K562 (cell line): ENCODE measurements at regions not wholly inside any gene's neighbourhood (a gene's known extent, or its start where the extent isn't known, plus 50 kb on each side); places are given as distances from the start of the nearest gene placed in this dataset.

Source experiments
- ATAC-seq: fragments of 200-7000 bp; cut with Tn5 transposase; 3 replicates; pipeline ENCODE4 v1.9.1; 2020; ENCODE audit warnings: moderate library complexity
- BruUV-seq: library from RNA; stranded (reverse); fragments of 400-500 nt; replicated peaks from 2 replicates; lab custom pipeline; 2021; lab: Mats Ljungman, UMichigan
- CTCF ChIA-PET: fragments of 300-600 bp; formaldehyde crosslinking; extraction: SDS; loops from one replicate; lab custom pipeline; 2021; ENCODE audit warnings: low intra/inter-chr PET ratio; lab: Yijun Ruan, JAX
- POLR2A ChIA-PET: fragments of 300-600, 350-650 bp; sonication (Branson Sonifier 250); formaldehyde crosslinking; extraction: SDS; loops from one replicate; lab custom pipeline; 2021; ENCODE audit warnings: antibody characterized with exemption, inconsistent platforms; lab: Yijun Ruan, JAX
- DNase-seq, 4 experiments: peaks; one replicate each; pipeline versions ENCODE4 v3.0.0 to v3.0.0-alpha.2; 2011 to 2018; ENCODE audit warnings: low spot score in 3 of 4, mixed read lengths in 3 of 4; ENCODE audit errors: extremely low read depth in 1 of 4
- FAIRE-seq: peaks from 2 replicates; lab custom pipeline; 2011; peaks lifted over from hg19 to GRCh38; lab: Jason Lieb, UNC
- H2AFZ ChIP-seq: 2 replicates; pipeline ENCODE4 v1.6.0; 2011; ENCODE audit warnings: low read depth, low read length, control low read depth, inconsistent platforms
- H3K27ac ChIP-seq: fragments of 200-600 bp; 3 replicates; pipeline ENCODE4 v1.8.0; 2011; ENCODE audit warnings: low read depth, mild to moderate bottlenecking, control low read depth, inconsistent platforms, low read length, moderate library complexity, mixed read lengths; ENCODE audit errors: extremely low read depth
- H3K27me3 ChIP-seq, 2 experiments: fragments of 300-600 bp in 1 of 2; 2 replicates in 1 of 2; 3 replicates in 1 of 2; pipeline versions ENCODE4 v1.6.0 to v1.8.0; 2011; ENCODE audit warnings: inconsistent platforms in 2 of 2, low read length in 2 of 2, mild to moderate bottlenecking in 1 of 2, mixed read lengths in 1 of 2, moderate library complexity in 1 of 2; ENCODE audit not compliant: control insufficient read depth in 2 of 2, insufficient read depth in 2 of 2
- H3K36me3 ChIP-seq: fragments of 300-600 bp; 3 replicates; pipeline ENCODE4 v1.8.0; 2011; ENCODE audit warnings: mild to moderate bottlenecking, low read length, inconsistent platforms; ENCODE audit not compliant: control insufficient read depth, insufficient read depth
- H3K4me1 ChIP-seq, 2 experiments: fragments of 200-600 bp in 1 of 2; replicated peaks in 1 of 2; 2 replicates in 1 of 2; 3 replicates in 1 of 2; pipeline versions ENCODE4 v1.5.1 to v1.8.0; 2011; ENCODE audit warnings: inconsistent platforms in 2 of 2, low read length in 2 of 2, mild to moderate bottlenecking in 1 of 2, mixed read lengths in 1 of 2, moderate library complexity in 1 of 2; ENCODE audit not compliant: control insufficient read depth in 2 of 2, insufficient read depth in 2 of 2
- H3K4me2 ChIP-seq: 2 replicates; pipeline ENCODE4 v1.6.1; 2011; ENCODE audit warnings: low read length, control low read depth, inconsistent platforms, mixed read lengths; ENCODE audit not compliant: insufficient read depth
- H3K4me3 ChIP-seq: fragments of 200-600 bp; sonication (generic), shearing (Covaris generic); 2 replicates; pipeline ENCODE4 v1.5.1; 2016; ENCODE audit warnings: control low read depth, inconsistent platforms
- H3K79me2 ChIP-seq: fragments of 200-600 bp; 3 replicates; pipeline ENCODE4 v1.8.0; 2011; ENCODE audit warnings: low read length, inconsistent platforms; ENCODE audit not compliant: control insufficient read depth, insufficient read depth
- H3K9ac ChIP-seq, 2 experiments: 2 replicates each; pipeline versions ENCODE4 v1.6.0 to v1.6.1; 2011; ENCODE audit warnings: low read depth in 2 of 2, low read length in 2 of 2, control low read depth in 1 of 2, inconsistent platforms in 1 of 2, mild to moderate bottlenecking in 1 of 2, mixed read lengths in 1 of 2; ENCODE audit not compliant: insufficient read depth in 1 of 2
- H3K9me1 ChIP-seq: one replicate; pipeline ENCODE4 v1.6.0; 2011; ENCODE audit warnings: inconsistent platforms, mild to moderate bottlenecking, low read length, moderate library complexity; ENCODE audit not compliant: control insufficient read depth, insufficient read depth
- H3K9me3 ChIP-seq: replicated peaks from 2 replicates; pipeline ENCODE4 v1.5.1; 2011; ENCODE audit warnings: low read depth, low read length, inconsistent platforms; ENCODE audit not compliant: control insufficient read depth, insufficient read depth
- H4K20me1 ChIP-seq: replicated peaks from 2 replicates; pipeline ENCODE4 v1.6.1; 2011; ENCODE audit warnings: low read length, inconsistent platforms, mixed read lengths; ENCODE audit not compliant: control insufficient read depth, insufficient read depth
- ARNT ChIP-seq, 2 experiments: fragments of 450-650 bp; IDR thresholded peaks; 2 replicates each; pipeline ENCODE4 v1.6.1; 2016; ENCODE audit warnings: mild to moderate bottlenecking in 1 of 2
- C11orf30 ChIP-seq: fragments of 450-650 bp; IDR thresholded peaks from 2 replicates; pipeline ENCODE4 v1.6.1; 2016; ENCODE audit warnings: low read depth, mild to moderate bottlenecking
- DMBX1 ChIP-seq: fragments of 250-450 bp; sonication (Bioruptor Pico); IDR thresholded peaks from 2 replicates; pipeline ENCODE4 v1.8.0; 2022; ENCODE audit warnings: inconsistent platforms, mild to moderate bottlenecking, moderate library complexity, borderline replicate concordance
- E2F6 ChIP-seq, 2 experiments: IDR thresholded peaks; 2 replicates each; pipeline ENCODE4 v1.6.1; 2011; ENCODE audit warnings: borderline replicate concordance in 1 of 2, control low read depth in 1 of 2, low read depth in 1 of 2, low read length in 1 of 2, mild to moderate bottlenecking in 1 of 2, mixed read lengths in 1 of 2, moderate library complexity in 1 of 2; ENCODE audit not compliant: insufficient read depth in 1 of 2, insufficient read length in 1 of 2, poor library complexity in 1 of 2, severe bottlenecking in 1 of 2; ENCODE audit errors: extremely low read depth in 1 of 2
- HNRNPK ChIP-seq: fragments of 200-400 bp; formaldehyde crosslinking; IDR thresholded peaks from one replicate; pipeline ENCODE4 v1.6.1; 2018; ENCODE audit warnings: mild to moderate bottlenecking, low read depth, low read length; ENCODE audit not compliant: poor library complexity, severe bottlenecking
- MCM5 ChIP-seq: fragments of 450-650 bp; IDR thresholded peaks from 2 replicates; pipeline ENCODE4 v1.6.1; 2016; ENCODE audit warnings: low read depth
- NR2C2 ChIP-seq, 2 experiments: fragments of 200-800 bp in 1 of 2; sonication (Bioruptor generic) in 1 of 2; sonication (generic) in 1 of 2; formaldehyde crosslinking in 1 of 2; IDR thresholded peaks; 2 replicates each; pipeline versions ENCODE4 v1.6.1 to v1.8.0; 2016 to 2022; ENCODE audit warnings: mild to moderate bottlenecking in 1 of 2, missing compliant biosample characterization in 1 of 2, missing genetic modification characterization in 1 of 2, missing genetic modification reagents in 1 of 2
- PHB ChIP-seq: fragments of 250-450 bp; sonication (Bioruptor Pico); IDR thresholded peaks from 2 replicates; pipeline ENCODE4 v1.5.0; 2021
- RAD21 ChIP-seq, 2 experiments: fragments of 250-450 bp in 1 of 2; fragments of 450-650 bp in 1 of 2; sonication (Bioruptor Pico) in 1 of 2; formaldehyde crosslinking in 1 of 2; IDR thresholded peaks in 1 of 2; conservative IDR thresholded peaks in 1 of 2; 2 replicates each; pipeline versions ENCODE4 v1.4.0 to v1.8.0; 2020 to 2022; ENCODE audit warnings: mild to moderate bottlenecking in 2 of 2, moderate library complexity in 1 of 2
- SETDB1 ChIP-seq: IDR thresholded peaks from one replicate; pipeline ENCODE4 v1.6.1; 2012; ENCODE audit warnings: low read length, control low read depth, inconsistent platforms
- U2AF1 ChIP-seq: fragments of 200-400 bp; formaldehyde crosslinking; optimal IDR thresholded peaks from 2 replicates; pipeline ENCODE3; 2017; ENCODE audit warnings: mild to moderate bottlenecking, low read depth, low read length, moderate library complexity
- ZNF277 ChIP-seq: fragments of 250-450 bp; sonication (Bioruptor Pico); IDR thresholded peaks from 2 replicates; pipeline ENCODE4 v1.8.0; 2022; ENCODE audit warnings: inconsistent platforms, mild to moderate bottlenecking, moderate library complexity, borderline replicate concordance
- ZNF449 ChIP-seq: fragments of 250-450 bp; sonication (Bioruptor Pico); IDR thresholded peaks from 2 replicates; pipeline ENCODE4 v1.8.0; 2022; ENCODE audit warnings: moderate library complexity, mild to moderate bottlenecking, inconsistent platforms
- ZNF586 ChIP-seq: fragments of 450-650 bp; formaldehyde crosslinking; conservative IDR thresholded peaks from 2 replicates; pipeline ENCODE4 v1.4.0; 2020; ENCODE audit warnings: mild to moderate bottlenecking, moderate library complexity
- WGBS: fragments of 100-300 bp; shearing (Covaris generic); methylation state at CpG from one replicate; pipeline ENCODE4 v1.1.6; 2016; ENCODE audit warnings: low coverage, mixed read lengths; ENCODE audit not compliant: insufficient coverage; ENCODE audit errors: missing lambda C conversion rate; 5-methylcytosine and 5-hydroxymethylcytosine counted together
- in situ Hi-C: fragments of 300-500 bp; cut with MboI; formaldehyde crosslinking; loops from 4 replicates; pipeline ENCODE4 v1.15.0; 2018; ENCODE audit warnings: inconsistent platforms, mixed read lengths
- intact Hi-C: fragments of 100-400 bp; cut with micrococcal nuclease; formaldehyde crosslinking; loops from 2 replicates; pipeline ENCODE4 v1.14.2; 2022

GRCh38 chr21:40997831-40998230 lies 150.9 kb upstream of the DSCAM start:
- no peaks in the 10 kb centered on the region for H4K20me1 ChIP-seq
- intact Hi-C loops (no loop called here), in situ Hi-C loops (no loop called here)
- no peak for FAIRE-seq
- H3K9me3 ChIP-seq: peaks cover 5% of the 10 kb centered on the region; the same call in 1 of the 2 replicates
- no peak for ATAC-seq
- no peaks in the 10 kb centered on the region for H3K36me3 ChIP-seq
- no peaks in the 10 kb centered on the region for H3K79me2 ChIP-seq
- no peak overlapping the region for H3K4me3 ChIP-seq
- H3K4me2 ChIP-seq: no peak overlapping the region
- no peak overlapping the region for H3K27ac ChIP-seq
- no peak overlapping the region for H3K9ac ChIP-seq
- 2% methylated on average over 3 of the region's 3 CpGs for WGBS
- no TSS peak for BruUV-seq
- H2AFZ ChIP-seq: no peak overlapping the region
- TF ChIP-seq C11orf30: no peak
- no peak for TF ChIP-seq HNRNPK
- no peak for TF ChIP-seq ZNF449
- no peak for TF ChIP-seq U2AF1
- TF ChIP-seq MCM5: no peak
- no peak for TF ChIP-seq ARNT (IDR thresholded peaks at IDR 0.05)
- TF ChIP-seq DMBX1 (CRISPR knock-in tag): no peak
- no peak for TF ChIP-seq PHB (CRISPR knock-in tag)
- no peak for TF ChIP-seq ZNF277
- no peak for TF ChIP-seq RAD21 (CRISPR knock-in tag; conservative IDR thresholded peaks at IDR 0.05 in 1 of 2, IDR thresholded peaks at IDR 0.05 in 1 of 2)
- no peak for TF ChIP-seq ZNF586 (CRISPR knock-in tag)
- TF ChIP-seq SETDB1: no peak
- no peak for TF ChIP-seq E2F6 (IDR thresholded peaks at IDR 0.05; ENCODE audit: borderline replicate concordance in 1 of 2, extremely low read depth in 1 of 2, insufficient read depth in 1 of 2, insufficient read length in 1 of 2, low read depth in 1 of 2, low read length in 1 of 2, poor library complexity in 1 of 2, severe bottlenecking in 1 of 2)
- no peak for TF ChIP-seq NR2C2 (CRISPR knock-in tag; IDR thresholded peaks at IDR 0.05)
- no peak for TF ChIP-seq NR2C2 (tag; IDR thresholded peaks at IDR 0.05)
- ChIA-PET CTCF (no interaction called here), POLR2A (no interaction called here)
- H3K9me1 ChIP-seq: no peaks in the 10 kb centered on the region
- no peaks in the 10 kb centered on the region for H3K4me1 ChIP-seq
- no peaks in the 10 kb centered on the region for H3K27me3 ChIP-seq
- no peak for DNase-seq
